GM20431 (cell line): ENCODE measurements at regions not wholly inside any gene's neighbourhood (a gene's known extent, or its start where the extent isn't known, plus 50 kb on each side); places are given as distances from the start of the nearest gene placed in this dataset.

Source experiments
- in situ Hi-C: fragments of 300-500 bp; cut with MseI, MboI; formaldehyde crosslinking; loops from one replicate; pipeline ENCODE4 v1.15.0; 2020; ENCODE audit warnings: low sequenced_read_pairs; ENCODE audit not compliant: unreplicated experiment

- in situ Hi-C loops, result no loop called here
Measured at GRCh38 chr3:178302966-178303930, 233.0 kb upstream of the KCNMB2 start.

- in situ Hi-C loops, result no loop called here
Measured at GRCh38 chr3:178304758-178305467, 231.3 kb upstream of the KCNMB2 start.

DNA sequence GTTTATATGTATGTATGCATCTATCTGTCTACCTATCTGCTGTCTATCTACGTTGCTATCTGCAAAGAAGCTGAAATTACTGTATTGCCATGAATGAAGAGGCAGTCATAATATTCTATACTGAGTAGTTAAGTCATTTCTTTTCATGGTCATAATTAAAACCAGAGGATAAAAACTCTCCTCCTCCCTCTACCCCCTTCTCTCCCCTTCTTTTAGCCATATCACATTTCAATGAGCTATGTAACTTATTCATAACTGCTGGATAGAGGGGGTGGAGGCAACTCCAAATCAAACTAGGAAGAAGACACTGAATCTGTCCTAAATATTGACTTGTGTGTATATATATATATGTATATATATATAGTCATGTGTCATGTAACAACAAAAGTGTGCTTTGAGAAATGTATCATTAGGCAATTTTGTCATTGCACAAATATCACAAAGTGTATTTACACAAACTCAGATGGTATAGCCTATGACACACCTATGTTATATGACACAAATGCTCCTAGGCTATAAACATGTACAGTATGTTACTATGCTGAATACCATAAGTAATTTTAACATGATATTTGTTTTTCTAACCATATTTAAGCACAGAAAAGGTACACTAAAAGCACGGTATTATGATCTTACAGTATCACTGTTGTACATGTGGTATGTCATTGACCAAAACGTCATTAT lies 229.7 kb upstream of the KCNMB2 start:
- in situ Hi-C loops, result no loop called here

- in situ Hi-C loops, result no loop called here
Measured at GRCh38 chr3:178308771-178309170, 227.5 kb upstream of the KCNMB2 start.

DNA sequence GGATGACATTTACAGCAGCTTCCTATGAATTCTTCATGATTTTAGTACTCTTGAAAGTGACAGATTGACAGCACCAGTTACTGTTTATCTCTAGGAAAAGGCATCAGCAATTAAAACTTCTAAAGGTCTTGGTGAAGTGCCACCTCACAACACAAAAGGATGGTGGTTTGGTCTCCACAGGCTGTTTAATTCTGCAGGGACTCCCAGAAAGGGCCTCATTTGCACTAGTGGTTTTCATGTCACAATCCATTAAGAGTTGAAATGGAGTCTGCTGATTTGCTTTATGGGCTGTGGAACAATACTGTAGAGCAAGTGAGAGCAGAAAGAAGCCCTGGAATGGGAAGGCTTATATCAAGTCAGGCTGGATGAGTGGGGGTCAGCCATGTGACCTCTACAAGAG lies 225.3 kb upstream of the KCNMB2 start:
- in situ Hi-C loops, result no loop called here

- in situ Hi-C loops, result no loop called here
Measured at GRCh38 chr3:178313716-178314115, 222.5 kb upstream of the KCNMB2 start.

DNA sequence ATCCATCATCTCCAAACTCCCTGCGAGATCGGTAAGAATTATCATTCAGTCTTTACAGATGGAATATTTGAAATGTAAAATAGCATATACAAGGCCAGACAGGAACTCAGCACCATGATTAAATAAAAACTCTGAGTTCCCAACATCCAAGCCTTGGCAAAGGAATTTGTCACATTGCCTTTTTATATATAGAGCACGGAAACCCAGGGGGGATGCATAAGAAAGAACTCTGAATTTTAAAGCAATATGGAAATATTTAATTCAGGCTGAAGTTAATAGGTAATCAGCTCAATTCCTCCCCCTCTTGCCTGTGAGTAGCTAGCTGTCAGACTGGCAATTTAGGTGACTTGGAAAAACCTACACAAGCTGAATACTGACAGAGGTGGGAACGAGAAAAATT lies 217.9 kb upstream of the KCNMB2 start:
- in situ Hi-C loops, result no loop called here

GRCh38 chr3:178318941-178319816 lies 217.1 kb upstream of the KCNMB2 start:
- in situ Hi-C loops, result no loop called here

GRCh38 chr3:178320456-178321351 lies 215.5 kb upstream of the KCNMB2 start:
- in situ Hi-C loops, result no loop called here

- in situ Hi-C loops, result no loop called here
Measured at GRCh38 chr3:178324356-178324755, 211.9 kb upstream of the KCNMB2 start.

DNA sequence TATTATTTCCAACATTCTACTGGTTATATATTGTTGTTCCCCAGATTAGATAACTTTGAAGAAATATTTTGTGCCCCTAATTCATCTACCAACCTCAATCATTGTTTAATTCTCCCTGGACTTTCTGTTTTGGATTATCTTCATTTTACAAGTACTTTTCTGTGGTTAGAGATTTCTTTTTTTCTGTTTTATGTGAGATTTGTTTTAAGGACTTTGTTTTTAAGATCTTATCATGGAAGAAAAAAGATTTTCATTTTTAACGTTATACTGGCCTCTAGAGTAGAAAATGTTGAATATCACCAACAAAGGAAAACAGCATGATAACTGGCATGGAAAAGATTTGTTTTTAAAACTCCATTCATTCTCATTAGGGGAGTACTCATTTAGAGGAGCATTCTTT lies 210.9 kb upstream of the KCNMB2 start:
- in situ Hi-C loops, result no loop called here

DNA sequence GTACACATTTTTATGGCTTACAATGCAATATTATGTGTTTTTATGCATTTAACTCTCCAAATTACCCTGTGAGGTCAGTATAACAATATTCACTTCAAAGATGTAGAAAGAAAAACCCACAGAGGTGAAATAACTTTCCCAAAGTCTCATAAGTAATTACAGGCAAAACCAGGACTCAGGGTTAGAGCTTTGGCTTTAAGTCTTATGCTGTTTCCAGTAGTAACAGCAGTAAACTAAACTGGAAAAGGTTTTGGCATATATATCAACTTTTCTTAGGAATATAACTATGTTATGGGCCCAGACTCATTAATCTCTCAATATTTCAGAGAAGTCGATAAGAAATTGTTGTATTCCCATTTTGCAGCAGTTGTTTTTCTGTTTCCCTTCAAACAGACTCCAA lies 206.3 kb upstream of the KCNMB2 start:
- in situ Hi-C loops, result no loop called here

GRCh38 chr3:178334239-178334638 lies 202.0 kb upstream of the KCNMB2 start:
- in situ Hi-C loops, result no loop called here

DNA sequence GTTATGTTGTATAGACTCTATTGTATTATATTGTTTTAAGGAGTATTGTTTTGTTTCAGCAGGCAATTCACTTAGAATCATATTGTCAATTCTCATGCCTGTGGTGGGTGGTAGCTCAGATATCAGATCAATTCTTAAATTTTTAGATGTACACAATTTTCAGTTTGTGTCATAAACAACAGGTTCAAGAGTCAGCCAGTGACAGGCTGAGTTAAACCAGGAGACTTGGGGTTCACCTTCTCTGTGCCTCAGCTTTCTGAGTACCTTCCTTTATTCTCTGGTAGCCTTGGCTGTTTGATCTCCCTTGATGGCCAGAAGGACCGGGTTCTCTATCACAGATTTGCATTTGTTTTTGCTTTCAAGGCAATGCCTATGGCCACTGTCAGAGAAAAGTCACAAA lies 199.9 kb upstream of the KCNMB2 start:
- in situ Hi-C loops, result no loop called here

- in situ Hi-C loops, result no loop called here
Measured at GRCh38 chr3:178340506-178340905, 195.7 kb upstream of the KCNMB2 start.

- in situ Hi-C loops, result no loop called here
Measured at GRCh38 chr3:178341636-178342035, 194.6 kb upstream of the KCNMB2 start.

DNA sequence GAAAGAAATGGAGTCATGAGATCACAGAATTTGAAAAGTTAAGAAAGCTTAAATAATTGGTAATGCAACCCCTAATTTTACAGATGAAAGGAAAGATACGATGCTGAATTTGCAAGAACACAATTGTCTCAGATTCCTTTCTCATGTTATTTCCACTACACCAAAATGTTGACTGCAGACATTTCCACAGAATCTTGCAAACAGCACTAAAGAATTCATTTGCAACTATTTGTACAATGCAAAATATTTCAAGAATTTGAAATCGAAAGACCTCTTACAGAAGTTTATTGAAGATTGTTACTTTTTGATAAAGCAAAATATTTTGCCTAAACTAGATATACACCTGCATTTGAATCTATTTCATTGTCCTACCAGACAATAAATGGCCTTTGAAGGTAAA lies 194.1 kb upstream of the KCNMB2 start:
- in situ Hi-C loops, result no loop called here

DNA sequence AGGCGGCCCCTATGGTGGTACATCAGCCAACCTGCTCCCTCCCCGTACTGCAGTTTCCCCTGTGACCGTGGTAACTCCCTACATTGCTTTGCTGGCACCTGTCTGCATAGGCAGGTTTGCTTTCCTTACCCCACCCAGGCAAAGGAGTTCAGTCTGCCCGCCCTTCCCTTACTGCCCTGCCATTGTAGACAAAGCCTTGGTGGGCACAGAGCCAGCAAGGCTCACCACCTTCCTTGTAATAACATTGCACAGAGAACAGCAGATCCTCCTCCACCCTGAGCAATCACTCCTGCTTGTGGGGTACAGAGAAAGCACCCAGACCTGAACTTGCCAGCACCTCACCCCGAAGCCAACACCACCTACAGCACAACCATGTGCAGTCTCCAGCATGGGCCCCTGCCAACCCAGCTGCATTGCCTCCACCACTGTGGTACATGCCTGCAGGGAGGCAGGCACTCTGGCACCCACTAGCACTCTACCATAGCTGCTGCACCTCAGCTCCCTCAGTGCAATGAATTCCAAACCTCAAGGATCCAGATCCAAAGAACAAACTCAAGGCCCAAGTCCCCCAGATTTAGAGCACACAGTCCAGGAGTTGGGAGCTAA lies 192.7 kb upstream of the KCNMB2 start:
- in situ Hi-C loops, result no loop called here
